Fibroblast of upper back skin (primary cell): ENCODE measurements at regions not wholly inside any gene's neighbourhood (a gene's known extent, or its start where the extent isn't known, plus 50 kb on each side); places are given as distances from the start of the nearest gene placed in this dataset.

Source experiments
- DNase-seq: peaks from one replicate; pipeline ENCODE4 v3.0.0-alpha.2; 2013

DNA sequence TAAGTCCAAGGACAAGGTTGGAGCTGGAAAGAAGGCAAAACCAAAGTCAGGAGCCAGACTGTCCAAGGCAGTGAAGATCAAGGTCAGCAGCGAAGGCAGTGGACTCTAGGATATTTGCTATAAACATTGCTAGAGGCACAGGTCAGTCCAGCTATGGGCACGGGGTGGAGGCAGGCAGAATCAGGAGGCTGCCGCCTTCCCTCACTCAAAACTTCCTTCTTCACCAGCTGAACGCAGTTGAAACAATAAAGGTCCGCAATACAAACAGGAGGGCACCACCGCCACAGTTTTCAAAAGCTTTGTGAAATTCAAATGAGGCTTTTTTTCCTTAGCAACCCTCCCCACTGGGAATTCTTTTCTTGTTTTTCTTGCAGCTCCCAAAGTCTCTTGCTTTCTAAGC lies 372.4 kb downstream of the NXPE2 start:
- no peak for DNase-seq

DNA sequence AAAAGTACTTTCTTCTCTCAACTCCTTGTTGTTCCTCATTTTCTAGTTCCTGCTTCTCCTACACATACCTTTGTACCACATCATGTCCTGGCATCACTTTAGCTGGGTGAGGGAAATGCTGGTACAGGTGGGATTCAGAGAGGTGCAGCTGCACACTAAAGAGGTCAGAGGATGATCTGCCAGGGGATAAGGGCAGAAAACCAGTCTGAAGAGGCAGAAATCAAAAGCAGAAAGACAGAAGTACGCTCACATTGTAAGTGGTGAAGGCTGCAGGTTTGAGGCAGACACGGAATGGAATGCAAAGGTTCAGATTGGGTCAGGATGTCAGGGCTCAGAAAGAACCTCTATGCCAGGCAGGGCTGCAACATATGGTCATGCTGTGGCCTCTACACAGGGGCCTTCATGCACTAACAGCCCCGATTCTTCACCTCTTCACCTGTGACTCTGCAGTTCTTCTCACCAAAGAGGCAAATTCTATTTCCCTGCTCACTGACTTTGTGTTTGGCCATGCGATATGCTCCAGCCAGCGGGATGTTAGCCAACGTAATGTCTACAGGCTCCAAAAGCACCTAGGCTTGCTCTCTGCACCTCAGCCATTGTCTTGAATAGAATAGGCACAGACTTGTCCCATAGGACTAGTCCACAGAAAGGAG lies 373.7 kb downstream of the NXPE2 start:
- no peak for DNase-seq

DNA sequence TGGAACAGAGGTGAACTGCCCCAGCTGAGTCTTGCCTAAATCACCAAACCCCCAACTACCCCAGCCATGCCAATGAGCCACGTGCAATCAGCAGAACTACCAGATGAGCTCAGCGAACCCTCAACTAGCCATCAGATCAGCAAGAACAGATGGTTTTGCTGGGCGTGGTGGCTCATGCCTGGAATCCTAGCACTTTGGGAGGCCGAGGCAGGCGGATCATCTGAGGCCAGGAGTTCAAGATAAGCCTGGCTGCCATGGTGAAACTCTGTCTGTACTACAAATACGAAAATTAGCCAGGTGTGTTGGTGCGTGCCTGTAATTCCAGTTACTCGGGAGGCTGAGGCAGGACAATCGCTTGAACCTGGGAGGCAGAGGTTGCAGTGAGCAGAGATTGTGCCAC lies 374.3 kb downstream of the NXPE2 start:
- DNase-seq: no peak

DNA sequence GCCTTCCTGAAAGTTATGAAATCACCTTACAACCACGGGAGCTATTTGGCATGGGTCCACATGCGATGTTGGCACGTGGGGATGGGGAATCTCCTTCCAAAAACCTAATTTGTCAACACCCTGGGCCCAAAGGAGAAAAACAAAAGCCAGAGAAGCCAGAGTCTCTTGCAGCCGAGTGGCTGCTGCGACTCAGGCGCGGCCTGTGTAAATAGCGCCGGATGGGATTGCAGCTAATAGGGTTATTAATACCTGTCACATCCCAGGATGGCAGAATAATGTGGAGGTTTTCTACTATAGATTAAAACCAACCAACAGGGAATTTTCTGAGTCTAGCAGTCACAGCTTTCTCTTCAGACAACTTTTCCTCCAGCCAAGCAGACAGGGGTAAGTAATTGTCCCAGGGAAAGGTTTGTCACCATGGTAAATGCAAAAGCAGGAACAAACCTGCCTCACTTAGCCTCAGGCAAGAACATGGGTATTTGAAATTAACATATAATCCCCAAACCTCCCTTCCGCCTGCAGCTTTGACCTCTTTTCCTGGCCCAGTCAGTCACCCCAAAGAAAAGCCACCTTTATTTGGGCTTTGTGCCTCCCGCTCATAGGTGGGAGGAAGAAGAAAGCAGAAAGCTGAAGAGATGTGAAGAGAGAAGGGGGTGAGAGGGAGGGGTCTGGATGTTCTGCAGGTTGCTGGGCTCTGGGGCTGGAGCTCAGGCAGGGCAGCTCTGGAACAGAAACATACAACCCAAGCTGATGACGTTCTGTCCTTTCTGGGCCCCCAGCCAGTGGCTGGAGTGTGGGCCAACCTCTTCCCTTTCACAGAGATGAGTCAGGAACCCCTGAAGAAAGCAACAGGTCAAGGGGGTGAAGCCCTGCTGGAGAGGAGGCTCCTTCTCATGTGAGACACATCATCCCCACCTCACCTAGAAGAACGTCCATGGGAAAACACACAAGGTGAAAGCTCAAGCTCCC lies 376.5 kb downstream of the NXPE2 start:
- no peak for DNase-seq

DNA sequence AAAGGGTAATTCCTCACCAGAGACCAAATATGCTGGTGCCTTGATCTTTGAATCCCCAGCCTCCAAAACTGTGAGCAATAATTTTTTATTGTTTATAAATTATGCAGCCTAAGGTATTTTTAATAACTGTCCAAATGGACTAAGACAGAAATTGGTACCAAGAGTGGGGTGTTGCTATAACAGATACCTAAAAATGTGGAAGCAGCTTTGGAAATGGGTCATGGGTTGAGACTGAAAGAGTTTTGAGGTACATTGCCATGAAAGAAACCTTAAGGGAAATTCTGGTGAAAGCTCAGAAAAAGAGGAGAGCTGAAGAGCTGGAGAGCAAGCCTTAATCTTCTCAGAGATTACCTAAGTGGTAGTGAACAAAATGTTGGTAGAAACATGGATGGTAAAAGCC lies 378.2 kb downstream of the NXPE2 start:
- no peak for DNase-seq

DNA sequence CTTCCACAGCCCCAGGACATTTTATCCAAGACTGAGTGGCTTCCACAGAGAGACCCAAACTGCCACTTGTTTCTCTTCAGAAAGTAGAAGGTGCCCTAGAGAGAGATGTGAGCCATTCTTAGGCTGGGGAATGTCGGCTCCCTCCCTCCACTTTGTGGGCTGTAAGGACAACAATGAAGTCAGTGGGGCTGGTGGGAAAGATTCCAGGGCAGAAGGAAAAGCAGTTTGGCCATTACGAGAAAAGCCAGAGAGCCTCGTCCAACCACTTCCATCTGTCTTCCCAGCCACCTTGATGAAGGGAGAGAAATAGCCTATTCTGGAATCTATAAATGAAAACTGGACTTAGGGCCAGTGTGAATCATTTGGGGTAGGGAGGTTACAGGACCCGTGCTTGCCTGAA lies 382.5 kb downstream of the NXPE2 start:
- DNase-seq: no peak

DNA sequence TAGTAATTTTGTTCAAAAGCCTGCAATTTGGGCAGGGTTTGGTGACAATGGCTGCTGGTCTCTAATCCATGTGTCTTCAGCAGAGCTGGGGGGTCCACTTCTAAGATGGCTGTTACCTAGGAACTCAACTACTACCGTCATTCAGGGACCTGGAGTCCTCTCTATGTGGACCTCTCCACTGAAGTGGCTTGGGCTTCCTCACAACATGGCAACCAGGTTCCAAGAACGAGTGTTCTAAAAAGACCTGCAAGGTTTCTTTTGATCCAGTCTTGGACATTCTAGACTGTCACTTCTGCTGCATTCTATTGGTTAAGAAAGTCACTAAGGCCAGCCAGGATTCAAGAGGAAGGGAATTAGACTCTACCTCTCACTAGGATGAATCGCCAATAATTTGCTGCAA lies 387.0 kb downstream of the NXPE2 start:
- no peak for DNase-seq

DNA sequence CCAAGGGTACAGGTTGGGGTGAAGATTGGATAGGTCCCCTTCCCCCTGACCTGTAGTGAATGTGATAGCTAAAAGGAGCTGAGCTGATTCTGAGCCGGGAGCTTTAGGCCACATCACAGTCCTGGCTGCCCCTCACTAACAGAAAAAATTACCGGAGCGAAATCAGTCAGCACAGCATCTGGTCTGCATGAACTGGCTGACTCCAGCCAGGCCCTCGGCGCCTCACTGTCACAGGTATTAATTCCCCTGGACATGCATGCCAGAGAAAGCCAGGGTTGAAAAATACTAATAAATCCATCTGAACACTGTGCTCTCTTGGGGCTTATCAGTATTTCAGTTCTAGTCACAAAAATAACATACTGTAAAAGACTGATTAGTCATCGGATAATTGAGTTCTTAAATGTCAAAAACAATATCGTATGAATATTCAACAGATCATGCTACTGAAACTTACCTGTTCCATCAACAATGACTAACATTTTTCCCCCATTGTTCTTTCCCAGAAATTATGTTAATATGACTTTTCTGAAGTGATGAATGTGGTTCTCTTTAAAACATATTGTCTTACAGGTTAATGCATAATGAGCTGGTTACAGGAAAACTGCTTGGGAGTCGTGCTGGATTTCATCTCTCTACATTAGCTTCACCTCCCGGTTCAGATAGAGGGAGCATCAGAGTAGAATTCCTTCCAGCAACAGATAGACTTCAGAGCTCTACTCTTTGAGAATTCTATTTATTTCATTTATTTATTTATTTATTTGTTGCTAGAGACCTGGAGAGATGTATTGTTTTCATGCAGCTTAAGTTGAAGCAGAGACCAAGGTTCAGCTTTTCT lies 387.7 kb downstream of the NXPE2 start:
- DNase-seq: no peak

DNA sequence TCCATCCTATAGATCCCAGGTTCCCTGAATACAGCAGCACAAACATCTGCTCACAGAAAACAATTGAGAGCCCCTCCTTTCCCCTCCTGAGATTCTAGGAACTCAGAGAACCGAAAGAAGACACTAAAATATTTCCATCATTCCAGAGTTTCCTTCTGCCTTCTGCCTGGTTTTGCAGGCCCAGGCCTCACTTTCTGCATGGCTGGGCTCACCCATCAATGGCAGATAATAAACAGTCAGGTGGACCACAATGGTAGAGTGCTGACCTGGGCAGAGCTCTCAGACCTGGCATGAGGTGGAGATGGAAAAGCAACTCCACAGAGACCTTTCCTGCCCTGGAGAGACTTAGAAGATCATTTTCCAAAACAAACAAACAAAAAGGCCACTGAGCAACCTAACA lies 389.1 kb downstream of the NXPE2 start:
- no peak for DNase-seq

DNA sequence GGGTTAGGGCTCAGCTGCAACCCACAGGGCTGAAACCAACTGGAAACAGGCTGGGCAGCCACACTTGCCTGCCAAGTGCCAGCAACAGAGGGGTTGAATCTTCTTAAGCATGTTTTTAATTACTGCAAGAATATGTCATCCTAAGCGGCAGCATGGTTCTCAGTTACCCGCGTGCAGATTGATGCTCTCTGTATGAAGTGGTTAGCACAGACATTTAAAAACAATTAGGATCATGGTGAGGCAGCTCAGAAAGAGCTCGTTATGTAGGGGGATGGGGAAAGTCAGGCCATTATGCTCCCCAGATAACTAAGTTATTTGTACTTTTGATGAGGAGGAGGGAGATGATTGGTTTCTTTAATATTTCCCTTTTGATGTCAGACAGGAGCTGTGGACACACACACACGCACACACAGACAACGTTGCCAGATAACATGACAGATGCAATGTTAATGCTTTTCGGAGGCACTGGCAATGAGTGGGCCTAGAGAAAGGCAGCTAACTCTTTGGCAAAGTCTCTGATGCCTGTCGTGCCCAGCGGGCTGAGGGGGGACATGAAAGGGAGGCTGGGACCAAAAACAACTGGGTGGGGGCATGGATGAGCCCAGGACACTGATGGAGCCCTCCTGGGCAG lies 389.7 kb downstream of the NXPE2 start:
- DNase-seq: no peak

DNA sequence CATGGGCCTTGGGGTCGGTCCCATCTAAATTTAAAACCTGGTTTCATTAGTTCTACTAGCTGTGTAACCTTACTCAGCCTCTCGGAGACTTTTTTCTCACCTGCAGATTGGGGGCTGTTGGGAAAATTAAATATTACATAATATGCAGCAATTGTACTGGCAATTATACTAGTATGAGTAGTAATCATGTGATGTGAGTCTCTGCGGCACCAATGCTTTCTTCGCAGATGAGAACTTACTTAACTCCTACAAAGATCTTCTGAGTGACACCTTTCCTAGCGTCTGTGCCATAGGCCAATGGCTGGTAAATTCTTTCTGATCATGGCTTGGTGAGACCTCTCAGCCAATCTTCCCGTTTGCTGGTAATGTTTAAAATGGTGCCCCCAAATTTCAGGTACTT lies 391.3 kb downstream of the NXPE2 start:
- DNase-seq: no peak

DNA sequence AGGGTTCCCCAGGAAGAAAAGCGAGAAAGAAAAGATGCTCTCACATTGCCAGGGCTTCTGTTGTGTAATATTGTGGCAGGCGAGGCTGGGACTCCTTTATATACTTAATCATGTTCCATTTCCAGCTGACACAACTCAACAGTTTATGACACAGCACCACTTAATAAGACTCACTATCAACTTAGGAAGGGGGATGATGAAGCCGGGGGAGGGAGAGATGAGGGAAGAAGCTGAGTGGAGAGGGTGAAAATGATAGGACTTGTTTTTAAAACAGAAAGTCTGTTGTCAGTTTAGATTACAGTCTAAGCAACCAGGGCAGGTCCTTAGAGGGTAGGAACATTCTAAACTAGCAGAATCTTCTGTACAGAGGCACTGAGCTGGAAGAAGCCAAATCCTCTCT lies 397.0 kb downstream of the NXPE2 start:
- DNase-seq: no peak

DNA sequence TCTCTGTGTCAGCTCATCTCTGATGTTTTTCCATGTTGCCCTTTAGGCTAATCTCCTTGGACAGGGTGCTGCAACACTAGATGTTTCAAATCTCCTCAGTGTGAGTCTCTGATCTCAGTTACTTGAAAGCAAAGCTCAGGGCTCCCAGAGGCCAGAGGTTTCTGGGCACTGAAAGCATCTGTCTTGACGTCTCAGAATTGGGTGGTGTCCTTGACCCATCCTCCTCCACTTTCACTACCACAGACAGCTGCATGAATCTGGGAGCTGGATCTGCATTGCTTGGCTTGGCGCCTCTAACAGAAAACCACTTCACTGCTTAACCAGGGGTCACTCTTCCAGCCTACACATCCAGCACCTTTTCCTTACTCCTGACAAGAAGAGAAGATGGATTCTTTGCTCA lies 399.4 kb downstream of the NXPE2 start:
- no peak for DNase-seq

DNA sequence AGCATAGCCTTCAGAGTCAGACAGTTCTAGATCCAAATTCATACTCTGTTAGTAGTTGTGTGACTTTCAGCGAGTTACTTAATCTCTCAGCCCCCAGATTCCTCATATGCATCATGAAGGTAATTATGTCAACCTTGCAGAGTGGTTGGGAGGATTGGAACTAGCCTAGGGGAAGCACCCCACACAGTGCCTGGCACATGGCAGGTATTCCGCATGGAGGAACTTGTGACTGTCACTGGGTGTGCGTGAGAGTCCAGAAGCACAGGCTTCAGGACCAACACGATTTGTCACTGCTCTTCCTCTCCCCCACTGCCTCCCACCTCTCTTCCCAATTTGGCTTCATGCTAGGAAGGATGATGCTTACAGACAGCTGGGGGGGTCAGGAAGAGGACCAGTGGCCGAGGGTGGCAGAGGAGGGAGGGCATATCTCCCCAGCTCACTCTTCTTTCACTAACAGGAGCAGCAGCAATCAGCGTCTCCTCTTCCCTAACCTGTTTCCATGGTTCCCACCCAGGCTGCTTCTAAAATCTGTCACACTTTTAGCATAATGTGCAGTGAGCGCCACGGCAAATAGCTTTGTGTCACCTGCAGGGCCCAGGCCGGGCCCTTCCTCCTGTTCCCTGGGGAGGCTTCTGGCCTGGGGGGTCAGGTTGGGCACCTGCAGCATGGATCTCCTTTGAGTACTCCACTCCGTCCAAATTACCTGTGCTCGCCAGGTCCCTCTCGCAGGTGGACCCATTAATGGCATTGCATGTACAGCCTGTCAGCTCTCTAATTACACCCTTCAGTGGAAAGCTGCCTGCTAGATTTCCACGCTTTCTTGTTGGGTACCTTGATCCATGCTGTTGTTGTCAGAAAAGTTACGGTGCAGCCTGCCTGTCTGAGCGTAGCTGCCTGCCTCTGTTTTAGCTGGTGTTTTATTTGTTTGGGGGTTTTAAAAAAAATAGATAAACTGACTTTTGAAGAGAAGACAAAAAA lies 400.4 kb downstream of the NXPE2 start:
- no peak for DNase-seq

DNA sequence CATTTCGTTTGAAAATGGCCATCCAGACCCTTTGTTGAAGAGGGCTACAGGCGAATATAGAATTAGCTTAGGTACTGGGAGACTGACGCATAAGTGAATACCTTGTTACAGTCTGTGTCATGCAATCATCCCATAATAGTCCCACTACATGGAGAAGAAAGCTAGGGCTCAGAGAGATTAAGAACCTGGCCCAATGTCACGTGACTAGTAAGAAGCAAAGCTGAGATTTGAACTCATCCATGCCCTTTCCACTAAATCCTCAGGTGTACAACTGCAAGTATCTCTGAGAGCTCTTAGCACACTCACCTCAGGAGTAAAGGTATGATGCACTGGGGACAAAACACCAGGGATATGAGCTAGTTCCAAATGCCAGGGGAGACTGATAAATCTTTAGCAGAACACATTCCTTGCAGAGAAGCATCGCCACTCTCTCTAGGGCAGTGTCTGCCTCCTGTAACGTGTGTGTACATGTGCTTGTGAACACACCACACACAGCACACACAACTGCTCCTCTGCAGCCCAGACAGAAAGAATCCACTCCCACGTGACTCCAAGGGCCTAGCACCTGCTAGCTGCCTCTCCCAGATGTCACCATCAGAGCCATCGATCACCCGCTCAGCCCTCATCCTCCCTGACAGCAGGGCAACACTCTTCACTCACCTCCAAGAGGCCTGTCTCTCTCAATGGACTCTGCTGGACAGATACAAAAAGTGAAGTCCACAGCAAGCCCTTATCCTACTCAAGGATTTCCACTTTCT lies 402.8 kb downstream of the NXPE2 start:
- no peak for DNase-seq

DNA sequence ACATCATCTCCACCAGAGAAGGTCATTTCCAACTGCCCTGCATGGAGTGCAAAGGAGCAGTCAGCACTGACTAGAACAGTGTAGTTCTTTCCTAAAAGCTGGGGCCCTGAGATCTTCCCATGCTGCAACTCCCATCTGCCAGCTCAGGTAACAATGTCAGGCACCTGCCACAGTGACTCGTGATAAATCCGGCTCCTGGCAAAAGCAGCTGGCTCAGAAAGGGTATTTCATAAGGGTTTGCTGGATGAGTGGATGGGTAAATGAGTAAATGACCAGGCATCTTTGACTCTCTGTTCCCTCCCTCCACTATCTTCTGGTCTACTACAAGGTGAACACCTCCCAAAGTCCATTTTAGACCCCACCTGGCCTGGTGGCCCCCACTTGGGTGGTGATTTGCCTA lies 403.6 kb downstream of the NXPE2 start:
- no peak for DNase-seq

DNA sequence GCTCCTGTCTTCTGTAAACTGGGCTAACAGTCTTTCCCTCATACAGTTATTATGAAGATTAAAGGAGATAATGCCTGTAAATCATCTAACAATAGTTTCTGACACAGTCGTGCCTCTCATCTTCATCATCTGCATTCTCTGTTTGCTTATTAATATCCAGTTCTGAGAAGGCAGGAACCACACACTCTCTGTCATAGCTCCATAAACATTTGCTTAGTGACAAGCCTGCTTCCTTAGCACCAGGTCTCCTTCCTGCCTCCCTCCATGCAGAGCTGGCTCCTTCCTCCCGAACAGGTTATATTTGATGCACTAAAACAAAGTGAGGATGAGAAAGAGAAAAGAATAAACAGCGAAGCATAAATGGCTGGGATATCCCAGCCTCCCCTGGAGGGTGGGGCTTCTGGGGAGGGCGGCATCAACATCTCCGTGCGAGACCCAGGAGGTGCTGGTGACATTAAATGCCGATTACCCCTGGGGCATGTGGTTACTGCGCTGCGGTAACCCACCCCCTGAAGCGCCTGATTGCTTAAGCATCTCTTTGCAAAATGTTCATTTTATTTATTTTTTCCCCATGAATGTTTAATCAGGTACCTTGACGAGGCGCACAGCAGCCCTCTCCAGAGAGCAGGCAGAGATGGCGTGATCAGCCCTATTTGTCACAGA lies 404.9 kb downstream of the NXPE2 start:
- DNase-seq: no peak

DNA sequence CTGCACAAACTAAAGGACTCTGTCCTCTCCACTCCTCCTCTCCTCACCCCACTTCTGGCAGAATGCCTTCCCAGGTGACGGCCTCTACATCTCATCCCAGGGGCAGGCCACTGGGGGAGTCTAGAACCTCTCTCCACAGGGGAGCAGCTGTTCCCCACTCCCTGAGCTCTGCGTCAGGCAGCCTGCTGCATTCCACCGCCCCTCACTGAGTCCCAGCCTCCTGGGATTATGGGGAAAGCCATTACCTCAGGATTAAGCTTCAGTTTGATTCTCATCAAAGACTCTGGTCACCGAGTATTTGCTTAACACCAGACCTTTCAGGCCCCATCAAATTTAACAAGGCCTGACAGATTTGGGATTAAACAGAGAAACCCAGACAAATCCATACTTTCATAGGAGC lies 405.9 kb downstream of the NXPE2 start:
- DNase-seq: no peak

DNA sequence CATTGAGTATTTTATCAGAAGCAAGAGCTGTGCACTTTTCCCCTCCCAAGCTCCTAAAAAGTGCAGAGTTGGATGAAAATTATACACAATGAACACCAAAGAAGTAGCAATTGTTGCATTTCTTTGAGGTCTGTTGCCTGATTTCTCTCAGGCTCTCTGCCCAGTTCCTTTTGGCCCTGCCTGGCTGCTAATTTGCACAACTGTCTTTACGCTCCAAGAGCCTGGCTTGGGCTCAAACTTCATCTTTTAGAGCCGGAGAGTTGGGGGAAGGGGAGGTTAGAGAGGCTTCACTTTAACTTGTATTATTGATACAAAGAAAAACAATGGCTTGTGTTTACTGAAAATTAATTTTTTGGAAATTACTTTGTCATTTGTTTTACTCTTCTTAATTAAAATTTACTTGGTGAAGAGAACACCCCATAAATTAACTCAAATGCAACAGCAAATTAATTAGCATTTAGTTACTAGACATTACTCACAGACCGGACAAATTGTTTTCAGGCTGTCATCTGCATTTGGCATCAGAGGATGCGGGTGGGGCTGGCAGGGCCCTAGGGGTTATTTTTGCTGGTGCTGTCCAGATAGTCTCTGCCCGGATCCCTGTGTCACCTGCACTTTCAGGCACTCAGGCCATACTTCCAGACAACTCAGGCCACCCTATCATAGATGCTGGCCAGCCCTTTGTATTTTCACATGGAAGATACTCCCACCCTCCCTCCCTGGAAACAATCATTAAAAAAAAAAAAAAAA lies 407.3 kb downstream of the NXPE2 start:
- DNase-seq: no peak

DNA sequence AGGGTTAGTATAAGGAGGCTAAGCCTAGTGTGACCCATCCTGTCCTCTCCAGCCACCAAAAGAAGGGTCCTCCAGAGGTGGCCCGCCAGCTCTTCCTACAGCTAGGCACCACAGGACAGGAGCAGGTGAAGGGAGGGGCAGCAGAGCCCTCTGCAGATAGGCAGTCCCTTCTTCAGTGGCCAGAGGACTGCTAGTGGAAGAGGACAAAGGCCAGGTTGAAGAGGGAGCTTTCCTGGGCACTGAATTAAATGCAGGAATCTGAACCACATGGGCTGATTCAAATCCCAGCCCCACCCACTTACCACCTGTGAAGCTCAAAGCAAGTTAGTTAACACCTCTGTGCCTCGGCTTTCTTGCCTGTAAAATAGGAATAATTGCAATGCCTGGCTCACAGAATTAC lies 409.5 kb downstream of the NXPE2 start:
- DNase-seq: no peak
